SJSA1 (cell line): ENCODE measurements at regions not wholly inside any gene's neighbourhood (a gene's known extent, or its start where the extent isn't known, plus 50 kb on each side); places are given as distances from the start of the nearest gene placed in this dataset.
A peak's percentile ranks its signal among the peaks of the same experiment; 100 is the strongest.

Source experiments
- DNase-seq, 2 experiments: peaks; one replicate each; pipeline ENCODE4 v3.0.0-alpha.2; 2015 to 2020; ENCODE audit warnings: low spot score in 2 of 2, low read depth in 1 of 2
- H3K27ac ChIP-seq: fragments of 250-450 bp; sonication (Bioruptor Pico); 2 replicates; pipeline ENCODE4 v1.5.1; 2020; ENCODE audit warnings: mild to moderate bottlenecking, moderate library complexity
- H3K27me3 ChIP-seq: fragments of 250-450 bp; sonication (Bioruptor Pico); replicated peaks from 2 replicates; pipeline ENCODE4 v1.5.1; 2020; ENCODE audit warnings: mild to moderate bottlenecking, moderate library complexity
- H3K36me3 ChIP-seq: fragments of 250-450 bp; sonication (Bioruptor Pico); 2 replicates; pipeline ENCODE4 v1.5.1; 2020; ENCODE audit warnings: mild to moderate bottlenecking
- H3K4me1 ChIP-seq: fragments of 250-450 bp; sonication (Bioruptor Pico); replicated peaks from 2 replicates; pipeline ENCODE4 v1.6.1; 2021; ENCODE audit warnings: mild to moderate bottlenecking
- H3K4me3 ChIP-seq: fragments of 250-450 bp; sonication (Bioruptor Pico); 2 replicates; pipeline ENCODE4 v1.5.1; 2020; ENCODE audit warnings: mild to moderate bottlenecking
- H3K9me3 ChIP-seq: fragments of 250-450 bp; sonication (Bioruptor Pico); replicated peaks from 2 replicates; pipeline ENCODE4 v1.5.1; 2020; ENCODE audit warnings: mild to moderate bottlenecking

DNA sequence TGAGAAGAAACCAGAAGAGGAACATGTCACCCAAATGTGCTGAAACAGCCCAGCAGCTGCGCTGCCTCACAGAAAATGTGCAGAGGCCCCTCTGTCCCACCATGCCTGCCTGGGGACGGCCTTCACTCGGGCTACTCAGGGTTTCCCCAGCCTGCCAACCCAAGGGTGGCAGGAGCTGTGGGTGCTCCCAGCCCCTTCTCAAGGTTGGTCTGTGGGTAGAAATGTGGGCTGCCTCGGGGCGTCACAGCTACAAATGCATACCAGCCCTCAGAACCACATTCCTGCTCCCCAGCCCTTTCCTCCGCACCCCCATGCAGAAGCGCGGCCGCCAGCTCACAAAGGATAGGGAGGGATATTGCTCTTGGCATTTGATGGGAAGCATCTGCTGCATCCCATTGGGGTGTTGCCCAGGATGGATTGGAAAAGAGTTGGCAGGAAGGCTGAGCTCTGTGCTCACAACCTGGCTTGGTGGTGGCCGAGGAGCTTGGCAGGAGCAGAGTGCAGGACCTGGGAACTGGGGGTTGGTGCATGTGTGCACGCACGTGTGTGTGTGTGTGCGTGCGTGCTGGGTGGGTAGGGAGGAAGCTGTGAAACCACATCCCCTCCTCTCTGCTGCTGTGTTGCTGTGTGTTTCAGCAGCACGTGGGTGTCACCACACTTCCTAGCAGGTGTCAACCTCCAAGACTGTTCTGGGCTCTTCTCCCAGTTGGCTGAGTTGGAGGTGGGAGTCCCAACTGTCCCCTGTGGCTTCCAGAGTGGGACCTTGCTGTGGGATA lies 304.4 kb downstream of the SEC14L1 start:
- Histone ChIP-seq H3K9me3 (no peaks in the 10 kb centered on the region), H3K4me1 (peaks cover 19% of the 10 kb centered on the region), H3K27ac (no peak overlapping the region), H3K27me3 (no peaks in the 10 kb centered on the region), H3K4me3 (no peak overlapping the region), H3K36me3 (peaks cover 12% of the 10 kb centered on the region)
- no peak for DNase-seq

DNA sequence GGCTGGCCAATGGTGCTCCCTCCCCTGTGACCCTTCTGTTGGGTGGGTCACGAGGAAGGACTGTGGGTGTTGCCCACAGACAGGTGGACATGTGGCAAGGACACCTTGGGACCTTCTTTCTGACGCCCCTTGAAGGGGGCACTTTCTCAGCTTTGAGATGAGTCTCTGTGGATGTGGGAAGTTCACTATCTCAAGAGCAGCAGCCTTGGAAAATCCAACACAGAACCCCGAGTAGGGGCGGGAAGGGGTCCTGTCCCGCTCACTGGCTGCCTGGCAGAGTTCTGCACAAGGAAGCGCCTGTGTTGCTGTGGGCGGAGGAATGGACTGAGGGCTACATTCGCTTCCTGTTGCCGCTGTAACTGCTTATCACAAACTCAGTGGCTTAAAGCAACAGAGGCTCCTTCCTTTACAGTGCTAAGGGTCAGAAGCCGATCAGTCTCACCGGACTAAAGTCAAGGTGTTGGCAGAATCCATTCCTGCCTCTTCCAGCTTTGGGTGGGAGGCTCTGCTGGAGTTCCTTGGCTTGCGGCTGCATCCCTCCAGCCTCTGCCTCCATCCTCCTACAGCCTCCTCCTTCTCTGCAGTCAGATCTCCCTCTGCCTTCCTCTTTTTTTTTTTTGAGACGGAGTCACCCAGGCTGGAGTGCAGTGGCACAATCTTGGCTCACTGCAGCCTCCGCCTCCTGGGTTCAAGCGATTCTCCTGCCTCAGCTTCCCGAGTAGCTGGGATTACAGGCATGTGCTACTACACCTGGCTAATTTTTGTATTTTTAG lies 305.2 kb downstream of the SEC14L1 start:
- H3K27me3 ChIP-seq = no peaks in the 10 kb centered on the region
- H3K9me3 ChIP-seq = no peaks in the 10 kb centered on the region
- peaks cover 26% of the 10 kb centered on the region for H3K4me1 ChIP-seq
- peaks cover 9% of the 10 kb centered on the region for H3K36me3 ChIP-seq
- no peak overlapping the region for H3K27ac ChIP-seq
- DNase-seq = no peak
- H3K4me3 ChIP-seq = no peak overlapping the region

DNA sequence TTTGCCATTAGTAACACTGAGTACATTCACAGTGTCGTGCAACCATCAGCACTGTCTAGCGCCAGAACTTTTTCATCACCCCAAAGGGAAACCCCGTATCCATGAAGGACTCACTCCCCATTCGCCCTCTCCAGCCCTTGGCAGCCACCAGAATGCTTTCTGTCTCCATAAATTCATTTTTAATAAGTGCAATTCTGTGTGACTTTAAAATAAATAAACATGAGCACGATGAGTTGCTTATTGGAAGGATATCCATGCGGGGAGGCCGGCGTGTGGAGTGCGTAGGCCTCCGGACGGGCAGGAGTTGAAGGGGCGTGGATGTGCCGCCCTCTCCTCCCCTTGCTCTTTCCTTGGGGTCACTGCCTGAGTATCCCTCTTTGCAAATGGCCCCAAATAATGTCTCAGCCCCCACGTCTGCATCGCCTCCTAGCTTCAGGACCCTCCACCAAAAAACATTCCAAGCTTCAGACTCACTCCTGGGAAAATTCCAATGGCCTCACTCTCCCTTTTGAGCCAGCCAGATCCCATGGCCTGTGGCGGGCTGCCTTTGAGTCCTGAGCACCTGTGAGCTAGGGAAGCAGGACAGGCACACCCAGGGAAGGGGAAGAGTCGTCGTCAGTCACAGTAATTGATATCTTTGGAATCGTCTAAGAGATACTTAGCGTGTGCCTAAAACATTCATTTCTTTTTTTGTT lies 306.3 kb downstream of the SEC14L1 start:
- H3K9me3 ChIP-seq = no peaks in the 10 kb centered on the region
- H3K27ac ChIP-seq = no peak overlapping the region
- no peak for DNase-seq
- H3K36me3 ChIP-seq = peaks cover 8% of the 10 kb centered on the region
- H3K27me3 ChIP-seq = no peaks in the 10 kb centered on the region
- H3K4me3 ChIP-seq = no peak overlapping the region
- peaks cover 38% of the 10 kb centered on the region for H3K4me1 ChIP-seq

DNA sequence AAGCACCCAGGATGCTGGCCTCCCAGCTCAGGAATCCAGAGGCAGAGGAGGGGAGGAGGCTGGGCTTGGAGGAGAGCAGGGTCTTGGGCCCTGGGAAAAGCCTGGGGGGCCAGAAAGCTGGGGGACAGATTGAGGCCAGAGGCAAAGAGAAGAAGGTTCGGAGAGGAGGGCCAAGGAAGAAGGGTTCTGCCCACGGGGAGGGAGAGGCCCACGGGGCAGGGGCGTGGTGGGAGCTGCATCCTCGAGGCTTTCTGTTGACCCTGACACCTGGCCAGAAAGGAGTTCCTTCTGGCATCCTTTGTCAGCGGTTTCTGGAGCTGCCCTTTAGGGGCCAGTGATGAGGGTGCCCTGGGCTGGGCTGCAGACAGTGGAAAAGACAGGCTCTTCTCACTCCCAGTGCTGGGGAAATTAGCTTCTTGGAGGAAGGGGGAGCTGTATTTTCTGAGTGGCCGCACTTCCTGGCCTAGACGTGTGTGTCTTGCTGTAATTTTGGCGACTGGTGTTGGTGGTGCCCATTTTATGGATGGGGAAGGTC lies 308.7 kb downstream of the SEC14L1 start:
- no peak overlapping the region for H3K4me3 ChIP-seq
- H3K4me1 ChIP-seq = peaks cover 53% of the 10 kb centered on the region
- peaks cover 12% of the 10 kb centered on the region for H3K36me3 ChIP-seq
- H3K27ac ChIP-seq = no peak overlapping the region
- DNase-seq = no peak
- H3K9me3 ChIP-seq = no peaks in the 10 kb centered on the region
- H3K27me3 ChIP-seq = no peaks in the 10 kb centered on the region

DNA sequence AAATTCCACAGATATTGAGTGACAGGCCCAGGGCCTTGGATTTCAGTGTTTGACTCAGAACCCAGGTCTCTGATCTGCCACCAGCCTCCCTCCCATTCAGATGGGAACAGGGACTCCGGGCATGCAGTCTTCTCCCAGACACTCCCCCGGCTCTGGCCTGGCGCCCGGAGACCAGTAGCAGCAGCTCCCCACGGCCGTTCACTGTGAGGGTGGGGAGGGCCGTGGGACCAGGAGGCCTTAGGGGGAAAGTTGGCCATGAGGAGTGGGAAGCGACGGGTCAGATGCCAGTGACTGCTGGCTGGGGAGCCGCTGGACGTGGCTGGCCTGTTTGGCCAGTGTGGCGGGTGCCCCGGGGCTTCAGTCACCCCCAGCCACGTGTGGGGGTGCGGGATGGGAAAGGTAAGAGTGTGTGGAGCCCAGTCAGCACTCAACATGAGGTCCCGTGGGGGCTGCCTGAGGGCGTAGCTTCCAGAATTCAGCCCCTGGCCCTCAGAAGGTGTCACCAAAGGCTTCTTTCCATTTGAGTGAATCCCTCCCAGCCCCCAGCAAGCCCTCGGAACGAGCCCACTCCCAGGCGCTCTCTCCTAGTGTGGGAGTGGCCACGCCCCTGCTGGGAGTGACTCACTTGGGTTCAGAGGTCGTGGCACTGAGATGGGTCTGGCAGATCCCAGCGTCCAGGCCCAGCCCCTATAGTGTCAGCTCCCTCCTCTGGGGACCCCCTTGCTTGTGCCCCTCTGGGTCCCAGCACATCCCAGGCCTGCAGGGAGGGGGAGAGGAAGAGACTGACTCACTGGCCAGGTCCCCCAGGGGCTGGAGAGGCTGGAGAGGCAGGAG lies 309.4 kb downstream of the SEC14L1 start:
- DNase-seq = peak in 1 of 2 experiments; percentile 33
- Histone ChIP-seq H3K4me1 (peaks cover 59% of the 10 kb centered on the region), H3K27me3 (no peaks in the 10 kb centered on the region), H3K36me3 (peaks cover 10% of the 10 kb centered on the region), H3K27ac (no peak overlapping the region), H3K4me3 (no peak overlapping the region), H3K9me3 (no peaks in the 10 kb centered on the region)

DNA sequence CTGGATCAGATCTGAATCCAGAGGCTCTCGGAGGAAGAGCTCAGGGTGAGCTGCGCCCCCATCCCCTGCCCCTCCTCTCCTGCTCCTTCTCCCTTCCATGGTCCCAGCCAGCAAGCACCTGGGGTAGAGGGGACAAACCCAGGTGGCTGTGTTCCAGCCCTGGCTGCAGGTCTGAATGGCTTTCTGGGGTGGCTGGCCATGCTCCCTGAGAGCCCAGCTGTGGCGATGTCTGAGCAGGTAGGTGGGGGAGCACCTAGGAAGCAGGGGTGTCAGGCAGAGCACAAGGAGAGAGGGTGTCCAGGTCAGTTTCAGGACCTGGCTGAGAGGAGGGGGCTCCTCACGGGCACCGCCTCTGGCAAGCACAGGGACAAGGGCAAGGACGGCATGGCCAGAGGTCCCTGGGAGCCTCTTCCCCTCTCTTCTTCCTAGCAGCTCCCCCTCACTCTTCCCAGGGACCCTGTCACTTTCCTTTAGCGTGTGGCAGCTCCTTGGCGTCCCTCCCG lies 310.0 kb downstream of the SEC14L1 start:
- peaks cover 66% of the 10 kb centered on the region for H3K4me1 ChIP-seq
- peak overlapping the region; percentile 55 for H3K27ac ChIP-seq
- H3K36me3 ChIP-seq = peaks cover 10% of the 10 kb centered on the region
- peak in 1 of 2 experiments; percentile 42 for DNase-seq
- H3K9me3 ChIP-seq = no peaks in the 10 kb centered on the region
- peak overlapping the region; percentile 40 for H3K4me3 ChIP-seq
- no peaks in the 10 kb centered on the region for H3K27me3 ChIP-seq

DNA sequence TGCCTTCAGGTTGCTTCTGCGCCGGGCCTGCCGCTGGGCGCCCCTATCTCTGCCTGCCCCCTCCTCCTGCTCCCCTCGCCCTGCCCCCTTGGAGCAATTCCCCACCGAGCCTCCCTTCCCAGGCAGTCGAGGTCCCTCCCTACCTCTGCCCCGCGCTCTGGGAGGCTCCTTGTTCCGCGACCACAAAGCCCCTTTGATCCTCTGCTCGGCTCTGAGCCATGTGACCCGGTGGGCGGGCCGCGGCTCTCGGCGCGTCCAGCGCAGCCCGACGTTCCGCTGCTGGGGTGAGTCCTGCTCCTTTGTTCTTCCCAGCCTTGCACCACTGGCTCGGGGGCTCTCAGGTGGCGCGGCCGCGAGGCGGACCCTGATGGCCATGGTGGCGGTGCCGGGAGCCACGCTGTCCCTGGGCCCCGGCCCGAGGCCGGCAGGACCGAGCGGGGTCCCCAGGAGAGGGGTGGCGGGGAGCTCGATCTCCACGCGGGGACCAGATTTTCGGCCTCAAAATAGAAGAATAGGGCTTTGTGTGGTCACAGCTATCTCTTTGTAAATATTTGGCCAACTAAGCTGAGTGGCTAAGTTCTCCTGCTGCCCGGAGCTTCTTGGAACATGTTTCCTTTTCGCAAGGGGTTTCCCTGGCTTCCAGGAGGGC lies 310.6 kb downstream of the SEC14L1 start:
- peaks cover 10% of the 10 kb centered on the region for H3K36me3 ChIP-seq

DNA sequence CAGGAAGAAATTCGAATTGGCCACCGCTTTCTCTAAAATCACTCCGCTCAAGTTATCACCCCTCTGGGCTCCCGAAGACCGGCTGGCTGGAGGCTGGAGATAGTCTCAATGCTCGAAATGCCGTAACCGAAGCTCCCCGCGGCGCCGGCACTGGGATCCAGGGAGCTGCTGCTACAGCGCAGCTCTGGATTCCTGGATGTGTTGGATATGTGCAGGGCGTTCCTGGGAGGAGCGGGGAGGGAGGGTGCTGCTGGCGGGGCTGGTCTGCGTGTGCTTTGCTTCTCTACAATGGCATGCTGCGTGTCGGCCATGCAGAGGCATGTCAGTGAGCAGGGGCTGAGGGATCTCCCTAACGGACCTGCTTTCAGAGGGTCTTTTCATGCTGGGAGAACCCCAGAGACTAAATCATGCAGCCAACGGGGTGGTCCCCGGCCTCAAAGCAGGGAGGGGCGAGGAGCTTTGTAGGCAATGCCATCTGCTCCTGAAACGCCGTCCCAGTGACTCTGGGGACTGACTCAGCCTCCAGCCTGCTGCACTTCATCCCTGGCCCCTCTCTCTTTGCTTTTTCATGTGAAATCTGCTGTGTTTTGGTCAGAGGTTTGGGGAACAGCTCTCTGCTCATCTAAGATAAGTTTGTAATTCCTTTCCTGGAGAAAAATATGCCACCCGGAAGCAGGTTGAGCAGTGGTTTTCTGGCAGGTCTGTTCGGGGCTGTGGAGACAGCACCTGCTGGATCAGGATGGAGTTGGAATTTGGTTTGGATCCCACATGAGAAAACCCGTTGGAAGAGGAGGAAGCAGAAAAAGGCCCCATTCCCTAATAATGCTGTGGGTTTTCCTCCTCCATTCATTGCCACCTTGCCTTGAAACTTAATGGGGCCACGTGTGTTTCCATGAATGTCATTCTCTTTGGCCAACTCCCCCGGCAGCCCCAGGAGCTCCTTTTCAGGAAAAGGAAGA lies 311.4 kb downstream of the SEC14L1 start:
- H3K36me3 ChIP-seq = peaks cover 14% of the 10 kb centered on the region
- no peaks in the 10 kb centered on the region for H3K27me3 ChIP-seq
- peak overlapping the region; percentile 40 for H3K4me3 ChIP-seq
- H3K9me3 ChIP-seq = no peaks in the 10 kb centered on the region
- peak overlapping the region; percentile 55 for H3K27ac ChIP-seq
- peaks cover 76% of the 10 kb centered on the region for H3K4me1 ChIP-seq
- peak; percentile 84 to 85 for DNase-seq

More for the DNA sequence above, 310.6 kb downstream of the SEC14L1 start:
- no peaks in the 10 kb centered on the region for H3K9me3 ChIP-seq
- H3K4me1 ChIP-seq = peaks cover 72% of the 10 kb centered on the region
- peak overlapping the region; percentile 40 for H3K4me3 ChIP-seq
- H3K27ac ChIP-seq = peak overlapping the region; percentile 55
- H3K27me3 ChIP-seq = no peaks in the 10 kb centered on the region
- DNase-seq = peak; percentile 89 to 92

DNA sequence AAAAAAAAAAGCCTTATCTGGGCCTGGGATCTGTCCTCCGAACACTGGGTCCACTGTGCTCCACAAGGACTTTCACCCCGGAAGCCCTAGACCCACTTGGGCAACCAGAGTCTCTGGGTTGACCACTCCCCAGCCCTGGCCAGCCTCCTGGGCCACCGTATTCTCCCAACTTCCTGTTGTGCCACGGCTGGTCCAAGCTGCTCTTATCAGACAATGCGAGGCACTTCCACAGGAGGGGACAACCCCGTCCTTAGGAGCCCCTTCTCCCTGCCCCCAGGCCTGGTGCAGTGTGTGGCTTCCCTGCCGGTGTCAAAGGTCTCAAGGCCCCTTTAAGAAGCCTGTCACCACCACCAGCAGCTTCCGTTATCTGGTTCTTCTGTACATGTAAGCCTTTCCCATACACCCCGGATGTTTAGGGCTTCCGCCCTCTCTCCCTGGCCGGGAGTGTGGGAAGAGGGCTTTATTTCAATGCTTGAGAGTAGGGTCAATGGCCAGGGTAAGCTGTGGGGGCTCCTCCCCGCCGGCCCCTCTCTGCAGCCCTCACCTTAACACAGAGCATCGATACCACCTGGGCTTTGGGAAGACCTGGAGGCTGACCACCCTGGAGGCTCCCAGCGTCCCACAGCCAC lies 313.0 kb downstream of the SEC14L1 start:
- no peaks in the 10 kb centered on the region for H3K27me3 ChIP-seq
- H3K27ac ChIP-seq = no peak overlapping the region
- H3K36me3 ChIP-seq = peaks cover 17% of the 10 kb centered on the region
- no peaks in the 10 kb centered on the region for H3K9me3 ChIP-seq
- DNase-seq = no peak
- H3K4me1 ChIP-seq = peaks cover 90% of the 10 kb centered on the region
- H3K4me3 ChIP-seq = no peak overlapping the region

DNA sequence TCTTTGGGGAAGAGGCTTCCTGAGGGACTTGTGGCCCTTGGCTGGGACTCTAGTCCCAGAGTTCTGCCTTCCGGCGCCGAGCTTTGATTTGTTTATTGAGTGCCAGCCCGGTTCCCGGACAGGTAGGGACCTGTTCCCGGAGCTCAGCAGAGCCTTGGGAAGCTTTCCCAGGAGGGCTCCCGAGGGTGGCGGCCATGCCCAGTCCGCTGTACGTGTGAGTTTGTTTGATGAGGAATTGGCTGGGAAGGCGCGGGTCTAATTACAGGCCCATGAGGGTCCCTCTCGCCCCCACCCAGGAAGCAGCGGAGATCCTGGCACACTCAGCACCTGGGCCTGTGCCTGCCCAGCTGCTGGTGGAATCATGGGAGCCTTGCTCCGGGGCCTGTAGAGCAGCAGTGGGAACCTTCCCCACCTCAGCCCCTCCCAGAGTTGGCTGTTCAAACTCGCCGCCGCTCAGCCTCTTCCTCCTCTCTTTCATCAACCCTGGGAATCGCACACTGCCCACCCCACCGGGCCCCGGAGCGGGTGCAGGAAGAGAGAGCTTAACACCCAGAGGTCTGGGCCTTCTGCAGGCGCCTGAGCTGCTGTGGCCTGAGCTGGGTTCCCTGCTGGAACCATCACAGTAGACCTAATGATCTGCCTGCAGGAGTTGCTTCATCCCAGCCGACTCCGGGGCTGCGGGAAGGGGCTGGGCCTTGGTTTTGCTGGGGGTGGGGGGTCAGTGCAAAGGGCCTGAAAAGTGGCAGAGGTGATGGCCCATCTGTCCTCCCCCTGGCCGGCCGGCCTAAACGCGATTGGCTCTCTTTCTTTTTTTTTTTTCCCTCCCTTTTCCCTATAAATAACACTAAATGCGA lies 313.7 kb downstream of the SEC14L1 start:
- Histone ChIP-seq H3K9me3 (no peaks in the 10 kb centered on the region), H3K36me3 (peaks cover 22% of the 10 kb centered on the region), H3K4me1 (peaks cover 85% of the 10 kb centered on the region), H3K4me3 (no peak overlapping the region), H3K27me3 (no peaks in the 10 kb centered on the region), H3K27ac (peak overlapping the region; percentile 50)
- DNase-seq = no peak
